ENCODE measurements at regions not wholly inside any gene's neighbourhood (a gene's known extent, or its start where the extent isn't known, plus 50 kb on each side); places are given as distances from the start of the nearest gene placed in this dataset.
A peak's percentile ranks its signal among the peaks of the same experiment; 100 is the strongest.

- no peak overlapping the region for H3K4me3 Mint-ChIP-seq
- no peak for ATAC-seq
- H3K36me3 Mint-ChIP-seq: no peaks in the 10 kb centered on the region
- peaks cover 5% of the 10 kb centered on the region for H3K4me1 Mint-ChIP-seq
- no peak for DNase-seq (ENCODE audit: low spot score in 2 of 2)
- no peaks in the 10 kb centered on the region for H3K9me3 Mint-ChIP-seq
- H3K27ac Mint-ChIP-seq: no peak overlapping the region
Observed at GRCh38 chr15:66615846-66616245, 50.0 kb upstream of the LCTL start.

- H3K36me3 Mint-ChIP-seq: no peaks in the 10 kb centered on the region
- H3K4me1 Mint-ChIP-seq: peaks cover 5% of the 10 kb centered on the region
- peak overlapping the region; percentile 32 for H3K27ac Mint-ChIP-seq
- no peak overlapping the region for H3K4me3 Mint-ChIP-seq
- no peaks in the 10 kb centered on the region for H3K9me3 Mint-ChIP-seq
- ATAC-seq (no peak), DNase-seq (ENCODE audit: low spot score in 2 of 2) (no peak)
Observed at GRCh38 chr15:66617137-66618090, 51.6 kb upstream of the LCTL start.

DNA sequence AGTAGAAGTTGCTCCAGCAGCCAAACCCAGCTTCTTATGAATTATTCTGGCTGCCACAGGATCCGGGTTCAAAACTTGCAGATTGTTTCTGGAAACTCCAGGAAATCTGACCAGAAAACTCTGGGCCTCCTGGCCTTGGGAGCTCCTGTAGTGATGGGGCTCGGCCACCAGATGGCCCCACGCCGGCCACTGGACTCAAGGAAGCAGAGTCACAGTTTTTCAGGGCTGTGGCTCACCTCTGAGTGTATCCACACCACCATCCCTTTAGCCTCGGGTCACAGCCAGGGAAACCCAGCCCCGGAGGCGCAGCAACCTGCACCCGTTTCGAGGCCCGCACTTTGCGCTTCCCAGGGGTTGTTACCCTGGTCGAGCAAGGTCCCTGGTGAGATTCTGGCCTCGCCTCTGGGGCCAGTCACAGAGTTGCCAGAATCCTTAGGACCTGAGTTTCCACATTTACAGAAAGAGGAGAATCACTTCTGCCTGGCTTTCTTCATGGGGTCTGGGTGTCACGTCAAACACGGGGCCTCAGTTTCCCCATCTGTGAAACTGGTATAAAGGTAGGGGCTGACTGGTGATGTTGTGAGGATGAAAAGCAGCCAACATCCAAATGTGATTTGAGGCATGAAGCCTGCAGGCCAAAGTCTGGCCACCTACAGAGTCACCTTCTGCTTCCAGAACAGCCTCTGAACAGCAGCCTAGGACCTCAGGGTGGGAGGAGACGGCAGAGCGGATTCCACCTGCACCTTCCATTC lies 53.5 kb upstream of the LCTL start:
- peak; percentile 65 for ATAC-seq

DNA sequence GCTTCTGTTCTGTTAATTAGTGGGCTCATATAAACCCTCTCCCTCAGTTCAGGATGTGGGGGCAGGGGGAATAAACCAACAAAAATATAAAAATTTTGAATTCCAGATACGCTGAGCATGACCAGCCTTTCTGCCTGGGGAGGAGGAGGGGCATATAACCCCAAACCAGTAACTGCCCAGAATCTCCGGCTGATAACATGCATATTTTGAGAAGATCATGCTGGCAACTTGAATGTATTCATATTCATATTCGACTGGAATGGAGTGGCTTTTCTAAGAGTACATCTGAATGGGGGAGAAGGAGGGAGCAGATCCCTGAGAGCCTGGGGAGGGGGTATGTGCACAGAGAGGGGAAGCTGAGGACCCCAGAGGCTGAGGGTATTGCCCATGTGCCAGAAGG lies 54.5 kb upstream of the LCTL start:
- Mint-ChIP-seq H3K36me3 (no peaks in the 10 kb centered on the region), H3K4me3 (no peak overlapping the region), H3K9me3 (no peaks in the 10 kb centered on the region), H3K4me1 (no peaks in the 10 kb centered on the region), H3K27ac (no peak overlapping the region)
- DNase-seq (ENCODE audit: low spot score in 2 of 2) (no peak), ATAC-seq (no peak)

More for the DNA sequence above, 53.5 kb upstream of the LCTL start:
- no peaks in the 10 kb centered on the region for H3K9me3 Mint-ChIP-seq
- DNase-seq (ENCODE audit: low spot score in 2 of 2): peak; percentile 14 to 68
- H3K27ac Mint-ChIP-seq: no peak overlapping the region
- H3K4me1 Mint-ChIP-seq: no peaks in the 10 kb centered on the region
- no peak overlapping the region for H3K4me3 Mint-ChIP-seq
- no peaks in the 10 kb centered on the region for H3K36me3 Mint-ChIP-seq

GRCh38 chr15:66620744-66621344 lies 55.0 kb upstream of the LCTL start:
- DNase-seq (ENCODE audit: low spot score in 2 of 2) (no peak), ATAC-seq (no peak)
- Mint-ChIP-seq H3K27ac (no peak overlapping the region), H3K4me1 (no peaks in the 10 kb centered on the region), H3K36me3 (no peaks in the 10 kb centered on the region), H3K4me3 (no peak overlapping the region), H3K9me3 (no peaks in the 10 kb centered on the region)

DNA sequence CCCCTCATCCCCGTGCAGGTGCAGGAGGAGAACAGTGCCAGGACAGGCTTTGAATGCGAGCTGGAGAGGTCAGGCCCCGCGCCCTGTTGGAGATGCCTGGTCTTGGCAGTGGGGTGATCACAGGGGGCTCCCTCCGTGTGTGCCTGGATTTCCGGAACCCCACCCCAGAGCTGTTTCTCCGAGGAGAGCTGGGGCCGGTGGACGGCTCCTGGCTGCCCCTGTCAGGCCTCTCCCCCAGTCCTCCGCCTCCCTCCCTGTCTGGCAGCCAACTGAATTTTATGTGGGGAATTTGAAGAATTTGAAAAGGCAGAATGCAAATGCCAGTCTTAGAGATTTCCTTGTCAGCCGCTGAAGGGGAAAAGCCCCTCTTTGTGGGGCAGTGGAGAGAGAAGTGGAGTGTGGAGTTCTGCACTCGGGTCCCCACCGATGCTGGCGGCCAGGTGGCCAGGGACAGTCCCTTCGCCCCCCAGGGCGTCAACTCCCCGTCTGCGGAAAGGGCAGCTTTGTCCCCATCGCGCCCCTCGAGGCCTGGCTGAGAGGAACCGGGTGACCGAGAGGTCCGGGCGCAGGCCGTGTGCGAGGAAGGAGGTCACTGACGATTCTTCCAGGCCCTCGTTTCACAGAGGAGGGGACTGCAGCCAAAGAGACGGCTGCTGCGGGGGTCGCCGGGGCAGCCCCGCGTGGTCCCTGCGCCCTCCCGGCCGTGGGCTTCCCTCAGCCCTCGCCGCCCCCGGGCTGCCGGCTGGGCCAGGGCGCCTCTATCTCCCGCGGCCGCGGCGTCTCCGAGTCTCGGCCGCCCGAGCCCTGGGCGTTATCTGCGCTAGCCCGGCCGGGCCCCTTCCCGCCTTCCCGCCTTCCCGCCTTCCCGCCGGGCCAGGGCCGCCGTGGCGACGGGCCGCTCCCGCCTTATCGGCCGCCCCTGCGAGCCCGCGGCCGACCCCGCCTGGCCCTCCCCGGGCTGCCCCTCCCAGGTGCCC lies 56.0 kb upstream of the LCTL start:
- ATAC-seq: no peak
- H3K4me1 Mint-ChIP-seq: no peaks in the 10 kb centered on the region

GRCh38 chr15:66622591-66623022 lies 56.8 kb upstream of the LCTL start:
- Mint-ChIP-seq H3K27ac (no peak overlapping the region), H3K9me3 (no peaks in the 10 kb centered on the region), H3K4me3 (no peak overlapping the region), H3K4me1 (no peaks in the 10 kb centered on the region), H3K36me3 (no peaks in the 10 kb centered on the region)
- DNase-seq (ENCODE audit: low spot score in 2 of 2) (no peak), ATAC-seq (no peak)

More for the DNA sequence above, 56.0 kb upstream of the LCTL start:
- Mint-ChIP-seq H3K4me3 (no peak overlapping the region), H3K9me3 (no peaks in the 10 kb centered on the region), H3K36me3 (no peaks in the 10 kb centered on the region), H3K27ac (no peak overlapping the region)
- DNase-seq (ENCODE audit: low spot score in 2 of 2): no peak

DNA sequence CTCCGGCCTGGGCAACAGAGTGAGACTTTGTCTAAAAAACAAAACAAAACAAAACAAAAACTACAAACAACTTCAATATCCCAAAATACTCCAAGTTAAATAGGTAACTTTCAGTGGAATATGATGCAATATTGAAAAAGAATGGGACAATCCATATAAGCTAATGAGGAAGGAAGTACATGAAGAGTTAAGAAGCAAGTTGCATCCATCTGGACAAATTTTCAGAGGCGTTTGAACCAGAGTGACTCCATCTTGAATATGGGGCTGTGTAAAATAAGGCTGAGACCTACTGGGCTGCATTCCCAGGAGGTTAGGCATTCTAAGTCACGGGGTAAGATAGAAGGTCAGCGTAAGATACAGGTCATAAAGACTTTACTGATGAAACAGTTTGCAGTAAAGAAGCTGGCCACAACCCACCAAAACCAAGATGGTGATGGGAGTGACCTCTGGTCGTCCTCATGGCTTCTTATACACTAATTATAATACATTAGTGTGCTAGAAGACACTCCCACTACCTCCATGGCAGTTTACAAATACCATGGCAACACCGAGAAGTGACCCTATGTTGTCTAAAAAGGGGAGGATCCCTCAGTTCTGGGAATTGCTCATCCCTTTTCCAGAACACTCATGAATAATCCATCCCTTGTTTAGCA lies 58.1 kb upstream of the LCTL start:
- Mint-ChIP-seq H3K36me3 (no peaks in the 10 kb centered on the region), H3K9me3 (no peaks in the 10 kb centered on the region), H3K4me1 (no peaks in the 10 kb centered on the region), H3K4me3 (no peak overlapping the region), H3K27ac (no peak overlapping the region)
- DNase-seq (ENCODE audit: low spot score in 2 of 2) (no peak), ATAC-seq (no peak)

- no peaks in the 10 kb centered on the region for H3K9me3 Mint-ChIP-seq
- ATAC-seq: no peak
- H3K27ac Mint-ChIP-seq: no peak overlapping the region
- no peaks in the 10 kb centered on the region for H3K4me1 Mint-ChIP-seq
- no peaks in the 10 kb centered on the region for H3K36me3 Mint-ChIP-seq
- no peak overlapping the region for H3K4me3 Mint-ChIP-seq
- DNase-seq (ENCODE audit: low spot score in 2 of 2): no peak
Observed at GRCh38 chr15:66625531-66625930, 59.7 kb upstream of the LCTL start.

DNA sequence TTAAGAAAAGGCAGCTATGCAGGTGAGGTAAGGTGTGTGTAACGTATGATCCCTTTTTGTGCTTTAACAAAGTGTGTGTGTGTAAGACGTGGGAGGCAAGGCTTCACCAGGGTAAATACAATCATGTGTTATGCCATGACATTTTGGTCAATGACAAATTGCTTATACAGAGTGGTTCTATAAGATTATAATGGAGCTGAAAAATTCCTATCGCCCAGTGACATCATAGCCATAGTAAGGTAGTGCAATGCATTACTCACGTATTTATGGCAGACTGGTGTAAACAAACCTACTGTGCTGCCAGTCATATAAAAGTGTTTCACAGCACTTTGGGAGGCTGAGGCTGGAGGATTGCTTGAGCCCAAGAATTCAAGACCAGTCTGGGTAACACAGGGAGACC lies 60.2 kb upstream of the LCTL start:
- Mint-ChIP-seq H3K36me3 (no peaks in the 10 kb centered on the region), H3K4me1 (no peaks in the 10 kb centered on the region), H3K4me3 (no peak overlapping the region), H3K27ac (no peak overlapping the region), H3K9me3 (no peaks in the 10 kb centered on the region)
- ATAC-seq (no peak), DNase-seq (ENCODE audit: low spot score in 2 of 2) (no peak)

GRCh38 chr15:66628976-66629723 lies 63.4 kb upstream of the LCTL start:
- Mint-ChIP-seq H3K36me3 (no peaks in the 10 kb centered on the region), H3K4me3 (no peak overlapping the region), H3K9me3 (no peaks in the 10 kb centered on the region), H3K4me1 (no peaks in the 10 kb centered on the region), H3K27ac (no peak overlapping the region)
- ATAC-seq (no peak), DNase-seq (ENCODE audit: low spot score in 2 of 2) (no peak)

GRCh38 chr15:66629817-66630576 lies 64.2 kb upstream of the LCTL start:
- no peak for DNase-seq (ENCODE audit: low spot score in 2 of 2)
- ATAC-seq: no peak
- H3K4me3 Mint-ChIP-seq: no peak overlapping the region

GRCh38 chr15:66630801-66631351 lies 65.1 kb upstream of the LCTL start:
- H3K36me3 Mint-ChIP-seq: no peaks in the 10 kb centered on the region
- DNase-seq (ENCODE audit: low spot score in 2 of 2) (no peak), ATAC-seq (no peak)
- H3K9me3 Mint-ChIP-seq: no peaks in the 10 kb centered on the region
- H3K4me3 Mint-ChIP-seq: no peak overlapping the region
- H3K27ac Mint-ChIP-seq: no peak overlapping the region
- no peaks in the 10 kb centered on the region for H3K4me1 Mint-ChIP-seq

More at GRCh38 chr15:66629817-66630576, 64.2 kb upstream of the LCTL start:
- H3K36me3 Mint-ChIP-seq: no peaks in the 10 kb centered on the region
- H3K27ac Mint-ChIP-seq: no peak overlapping the region
- no peaks in the 10 kb centered on the region for H3K9me3 Mint-ChIP-seq
- no peaks in the 10 kb centered on the region for H3K4me1 Mint-ChIP-seq
